Vagina (tissue), 2 donors: ENCODE measurements at regions not wholly inside any gene's neighbourhood (a gene's known extent, or its start where the extent isn't known, plus 50 kb on each side); places are given as distances from the start of the nearest gene placed in this dataset.

ENCODE experiments used
- CTCF ChIP-seq, 3 experiments: fragments of 450-650 bp in 2 of 3; fragments of 200-600 bp in 1 of 3; sonication (generic) in 1 of 3; IDR thresholded peaks; one replicate each; pipeline ENCODE4 v1.5.1; 2017 to 2019; ENCODE audit warnings: antibody characterized with exemption in 3 of 3, mild to moderate bottlenecking in 2 of 3, moderate library complexity in 2 of 3
- POLR2A ChIP-seq, 2 donors: fragments of 450-650 bp; IDR thresholded peaks; one replicate each; pipeline ENCODE4 v1.6.1; 2017; ENCODE audit warnings: antibody characterized with exemption in 2 of 2, mild to moderate bottlenecking in 2 of 2, moderate library complexity in 2 of 2
- POLR2AphosphoS5 ChIP-seq, 2 donors: sonication (generic); formaldehyde crosslinking; IDR thresholded peaks; one replicate each; pipeline ENCODE4 v1.9.0; 2017; ENCODE audit warnings: antibody characterized with exemption in 2 of 2, mild to moderate bottlenecking in 2 of 2, low read depth in 1 of 2; ENCODE audit not compliant: insufficient read depth in 1 of 2

DNA sequence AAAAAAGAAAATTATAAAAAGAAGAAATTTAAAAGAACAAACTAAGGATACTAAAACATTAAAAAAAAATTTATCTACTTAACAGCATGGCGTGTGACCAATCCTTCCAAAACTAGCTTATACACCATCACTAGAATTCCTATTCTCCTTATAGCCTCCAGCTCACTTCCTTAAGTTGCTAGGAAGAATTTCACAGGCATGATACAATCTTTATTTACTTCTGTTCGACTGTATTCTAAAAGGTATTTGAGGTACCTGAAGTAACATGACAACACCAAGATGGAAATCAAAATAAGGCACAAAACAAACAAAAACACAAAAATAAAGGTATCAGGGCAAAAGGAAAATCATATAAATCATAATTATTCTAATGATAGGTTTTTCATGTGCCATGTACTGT is 360.7 kb downstream of the FIGN start:
- no peak for TF ChIP-seq CTCF (IDR thresholded peaks at IDR 0.05)
- no peak for TF ChIP-seq POLR2A (IDR thresholded peaks at IDR 0.05)
- no peak for TF ChIP-seq POLR2AphosphoS5 (IDR thresholded peaks at IDR 0.05; ENCODE audit: insufficient read depth in 1 of 2, low read depth in 1 of 2)
